RWPE1 (cell line): ENCODE measurements at regions not wholly inside any gene's neighbourhood (a gene's known extent, or its start where the extent isn't known, plus 50 kb on each side); places are given as distances from the start of the nearest gene placed in this dataset.

Source experiments
- CTCF ChIA-PET: fragments of 350-600 bp; sonication (Branson Sonifier 250); formaldehyde crosslinking; extraction: SDS; loops from one replicate; lab custom pipeline; 2021; lab: Yijun Ruan, JAX
- POLR2A ChIA-PET: fragments of 400-600 bp; formaldehyde crosslinking; extraction: SDS; loops from one replicate; lab custom pipeline; 2020; ENCODE audit warnings: antibody characterized with exemption; ENCODE audit not compliant: low non-redundant PET; lab: Yijun Ruan, JAX
- DNase-seq: peaks from one replicate; pipeline ENCODE4 v3.0.0; 2012; ENCODE audit warnings: low spot score
- H3K27ac ChIP-seq: fragments of 450-650 bp; 2 replicates; pipeline ENCODE4 v1.5.1; 2017
- CTCF ChIP-seq: fragments of 450-650 bp; conservative IDR thresholded peaks from 2 replicates; pipeline ENCODE4 v1.5.1; 2017; ENCODE audit warnings: low read depth, mild to moderate bottlenecking

- CTCF ChIA-PET = no interaction called here
Observed at GRCh38 chr10:105758209-105758998, 1117.3 kb downstream of the SORCS3 start.

GRCh38 chr10:105757302-105757701, 1116.2 kb downstream of the SORCS3 start:
- H3K27ac ChIP-seq = no peak overlapping the region
- ChIA-PET CTCF (interaction anchor here (0.9 to 1.0 kb wide), 2 partner anchors 49 to 517 kb away, joined by 3 to 5 read pairs; no protein-coding TSS in a partner anchor), POLR2A (no interaction called here)
- DNase-seq = no peak
- TF ChIP-seq CTCF = no peak

More at GRCh38 chr10:105758209-105758998, 1117.3 kb downstream of the SORCS3 start:
- no peak overlapping the region for H3K27ac ChIP-seq
- POLR2A ChIA-PET = no interaction called here
- no peak for DNase-seq
- no peak for TF ChIP-seq CTCF

GRCh38 chr10:105756386-105756785, 1115.3 kb downstream of the SORCS3 start:
- DNase-seq = no peak
- TF ChIP-seq CTCF = no peak
- POLR2A ChIA-PET = no interaction called here
- no peak overlapping the region for H3K27ac ChIP-seq
- CTCF ChIA-PET = interaction anchor here (0.9 to 1.0 kb wide), 2 partner anchors 48 to 516 kb away, joined by 3 to 5 read pairs; no protein-coding TSS in a partner anchor

- H3K27ac ChIP-seq = no peak overlapping the region
- CTCF ChIA-PET = no interaction called here
- no peak for TF ChIP-seq CTCF
- POLR2A ChIA-PET = no interaction called here
- no peak for DNase-seq
Observed at GRCh38 chr10:105751688-105752087, 1110.6 kb downstream of the SORCS3 start.

GRCh38 chr10:105745596-105746148, 1104.6 kb downstream of the SORCS3 start:
- ChIA-PET CTCF (no interaction called here), POLR2A (no interaction called here)
- no peak for TF ChIP-seq CTCF
- DNase-seq = no peak
- H3K27ac ChIP-seq = no peak overlapping the region

GRCh38 chr10:105743343-105744056, 1102.4 kb downstream of the SORCS3 start:
- H3K27ac ChIP-seq = no peak overlapping the region
- no peak for TF ChIP-seq CTCF
- POLR2A ChIA-PET = no interaction called here
- CTCF ChIA-PET = no interaction called here
- DNase-seq = no peak
